OCI-LY1 (cell line): ENCODE measurements at regions not wholly inside any gene's neighbourhood (a gene's known extent, or its start where the extent isn't known, plus 50 kb on each side); places are given as distances from the start of the nearest gene placed in this dataset.

Experiments
- H2AFZ ChIP-seq: fragments of 200-600 bp; sonication (generic), shearing (Covaris generic); 2 replicates; pipeline ENCODE4 v1.6.0; 2014; ENCODE audit warnings: antibody characterized with exemption, mild to moderate bottlenecking, low read length
- H3F3A ChIP-seq: fragments of 200-600 bp; sonication (generic), shearing (Covaris generic); 2 replicates; pipeline ENCODE4 v1.6.0; 2014; ENCODE audit warnings: mild to moderate bottlenecking, antibody characterized with exemption, low read length, moderate library complexity; ENCODE audit not compliant: insufficient read depth
- H3K27ac ChIP-seq: fragments of 200-600 bp; sonication (generic); 2 replicates; pipeline ENCODE4 v1.5.1; 2014; ENCODE audit warnings: low read length, mixed run types, mild to moderate bottlenecking, low read depth; ENCODE audit not compliant: poor library complexity, severe bottlenecking
- H3K27me3 ChIP-seq: fragments of 200-600 bp; sonication (generic); 2 replicates; pipeline ENCODE4 v1.6.0; 2014; ENCODE audit warnings: antibody characterized with exemption, mild to moderate bottlenecking, low read length, moderate library complexity; ENCODE audit not compliant: insufficient read depth
- H3K36me3 ChIP-seq: fragments of 200-600 bp; sonication (generic); 2 replicates; pipeline ENCODE4 v1.6.1; 2014; ENCODE audit warnings: mild to moderate bottlenecking, antibody characterized with exemption, low read length, moderate library complexity, mixed read lengths; ENCODE audit not compliant: insufficient read depth
- H3K4me1 ChIP-seq: fragments of 200-600 bp; sonication (generic); 2 replicates; pipeline ENCODE4 v1.5.1; 2014; ENCODE audit warnings: mild to moderate bottlenecking, low read length, moderate library complexity; ENCODE audit not compliant: insufficient read depth, severe bottlenecking
- H3K4me2 ChIP-seq: fragments of 200-600 bp; sonication (generic), shearing (Covaris generic); 2 replicates; pipeline ENCODE4 v1.6.1; 2014; ENCODE audit warnings: low read length
- H3K4me3 ChIP-seq: fragments of 200-600 bp; sonication (generic); 2 replicates; pipeline ENCODE4 v1.5.1; 2014; ENCODE audit warnings: low read length, low read depth, mild to moderate bottlenecking, mixed read lengths; ENCODE audit not compliant: poor library complexity, severe bottlenecking
- H3K79me2 ChIP-seq: fragments of 200-600 bp; shearing (Covaris generic); 2 replicates; pipeline ENCODE4 v1.6.1; 2016; ENCODE audit warnings: mixed run types, low read length, mixed read lengths; ENCODE audit not compliant: insufficient read depth
- H3K9ac ChIP-seq: fragments of 200-600 bp; sonication (generic), shearing (Covaris generic); 2 replicates; pipeline ENCODE4 v1.6.1; 2014; ENCODE audit warnings: mild to moderate bottlenecking, low read length, mixed read lengths
- H3K9me2 ChIP-seq: fragments of 200-600 bp; sonication (generic), shearing (Covaris generic); 2 replicates; pipeline ENCODE4 v1.6.1; 2014; ENCODE audit warnings: low read depth, mild to moderate bottlenecking, low read length, mixed read lengths
- H3K9me3 ChIP-seq: fragments of 200-600 bp; shearing (Covaris generic); 2 replicates; pipeline ENCODE4 v1.6.1; 2014; ENCODE audit warnings: low read length, mixed read lengths
- H4K20me1 ChIP-seq: fragments of 200-600 bp; sonication (generic), shearing (Covaris generic); 2 replicates; pipeline ENCODE4 v1.6.0; 2016; ENCODE audit warnings: mild to moderate bottlenecking, low read length; ENCODE audit not compliant: insufficient read depth
- CTCF ChIP-seq: fragments of 200-600 bp; sonication (generic), shearing (Covaris generic); IDR thresholded peaks from 2 replicates; pipeline ENCODE4 v1.5.1; 2017; ENCODE audit warnings: mild to moderate bottlenecking, antibody characterized with exemption, low read length, moderate library complexity, mixed read lengths
- EZH2 ChIP-seq: fragments of 200-600 bp; sonication (generic), shearing (Covaris generic); IDR thresholded peaks from 2 replicates; pipeline ENCODE4 v1.8.0; 2017; ENCODE audit warnings: borderline replicate concordance, mixed run types, mild to moderate bottlenecking, antibody characterized with exemption, low read length, moderate library complexity, mixed read lengths

- H3F3A ChIP-seq = no peaks in the 10 kb centered on the region
- no peak overlapping the region for H3K4me2 ChIP-seq
- no peaks in the 10 kb centered on the region for H3K9me3 ChIP-seq
- no peaks in the 10 kb centered on the region for H3K36me3 ChIP-seq
- no peak overlapping the region for H3K4me3 ChIP-seq
- H3K4me1 ChIP-seq = no peaks in the 10 kb centered on the region
- no peak overlapping the region for H2AFZ ChIP-seq
- TF ChIP-seq EZH2 = no peak
- no peak overlapping the region for H3K9ac ChIP-seq
- no peak overlapping the region for H3K27ac ChIP-seq
- H3K79me2 ChIP-seq = no peaks in the 10 kb centered on the region
- H3K9me2 ChIP-seq = no peaks in the 10 kb centered on the region
- H3K27me3 ChIP-seq = no peaks in the 10 kb centered on the region; the same call in 1 of the 2 replicates
- H4K20me1 ChIP-seq = no peaks in the 10 kb centered on the region
Measured at GRCh38 chr7:45980181-45980905, 59.3 kb upstream of the IGFBP3 start.

- Histone ChIP-seq H3K9ac (no peak overlapping the region), H3K79me2 (no peaks in the 10 kb centered on the region), H3K4me1 (no peaks in the 10 kb centered on the region), H3K4me3 (no peak overlapping the region), H3K9me2 (no peaks in the 10 kb centered on the region), H3K36me3 (no peaks in the 10 kb centered on the region), H2AFZ (no peak overlapping the region), H4K20me1 (no peaks in the 10 kb centered on the region), H3K4me2 (no peak overlapping the region), H3K27me3 (no peaks in the 10 kb centered on the region; the same call in 1 of the 2 replicates), H3K9me3 (no peaks in the 10 kb centered on the region), H3K27ac (no peak overlapping the region), H3F3A (no peaks in the 10 kb centered on the region)
- TF ChIP-seq CTCF (no peak), EZH2 (no peak)
Measured at GRCh38 chr7:45979275-45980180, 58.5 kb upstream of the IGFBP3 start.

GRCh38 chr7:45978731-45979211, 57.7 kb upstream of the IGFBP3 start:
- H3K36me3 ChIP-seq = no peaks in the 10 kb centered on the region
- no peak overlapping the region for H3K4me2 ChIP-seq
- no peaks in the 10 kb centered on the region for H3K4me1 ChIP-seq
- H2AFZ ChIP-seq = no peak overlapping the region
- no peaks in the 10 kb centered on the region for H3K79me2 ChIP-seq
- H3K27ac ChIP-seq = no peak overlapping the region
- no peak for TF ChIP-seq EZH2
- TF ChIP-seq CTCF = no peak
- no peaks in the 10 kb centered on the region for H3F3A ChIP-seq
- H4K20me1 ChIP-seq = no peaks in the 10 kb centered on the region
- no peaks in the 10 kb centered on the region; the same call in 1 of the 2 replicates for H3K27me3 ChIP-seq
- no peak overlapping the region for H3K4me3 ChIP-seq
- H3K9me3 ChIP-seq = no peaks in the 10 kb centered on the region
- no peak overlapping the region for H3K9ac ChIP-seq
- no peaks in the 10 kb centered on the region for H3K9me2 ChIP-seq
